Mesothelial cell of epicardium (in vitro differentiated cells): ENCODE measurements at regions not wholly inside any gene's neighbourhood (a gene's known extent, or its start where the extent isn't known, plus 50 kb on each side); places are given as distances from the start of the nearest gene placed in this dataset.

ENCODE experiments used
- DNase-seq, 2 experiments: peaks; one replicate each; pipeline ENCODE4 v3.0.0; 2021; ENCODE audit warnings: low spot score in 2 of 2; ENCODE audit not compliant: unreplicated experiment in 2 of 2
- H3K27ac Mint-ChIP-seq: 2 replicates; pipeline ENCODE4 v1.8.0; 2021; ENCODE audit warnings: mixed read lengths
- H3K27me3 Mint-ChIP-seq: 2 replicates; pipeline ENCODE4 v1.8.0; 2021; ENCODE audit warnings: low read depth, mixed read lengths
- H3K36me3 Mint-ChIP-seq: 2 replicates; pipeline ENCODE4 v1.8.0; 2021; ENCODE audit warnings: mixed read lengths
- H3K4me1 Mint-ChIP-seq: 2 replicates; pipeline ENCODE4 v1.8.0; 2021; ENCODE audit warnings: mixed read lengths
- H3K4me3 Mint-ChIP-seq: 2 replicates; pipeline ENCODE4 v1.8.0; 2021; ENCODE audit warnings: mild to moderate bottlenecking, moderate library complexity, mixed read lengths
- H3K9me3 Mint-ChIP-seq: 2 replicates; pipeline ENCODE4 v1.8.0; 2021; ENCODE audit warnings: mixed read lengths
- CTCF ChIP-seq: fragments of 200-600 bp; sonication (generic); IDR thresholded peaks from one replicate; pipeline ENCODE4 v1.5.0; 2021; ENCODE audit warnings: antibody characterized with exemption; ENCODE audit not compliant: unreplicated experiment

DNA sequence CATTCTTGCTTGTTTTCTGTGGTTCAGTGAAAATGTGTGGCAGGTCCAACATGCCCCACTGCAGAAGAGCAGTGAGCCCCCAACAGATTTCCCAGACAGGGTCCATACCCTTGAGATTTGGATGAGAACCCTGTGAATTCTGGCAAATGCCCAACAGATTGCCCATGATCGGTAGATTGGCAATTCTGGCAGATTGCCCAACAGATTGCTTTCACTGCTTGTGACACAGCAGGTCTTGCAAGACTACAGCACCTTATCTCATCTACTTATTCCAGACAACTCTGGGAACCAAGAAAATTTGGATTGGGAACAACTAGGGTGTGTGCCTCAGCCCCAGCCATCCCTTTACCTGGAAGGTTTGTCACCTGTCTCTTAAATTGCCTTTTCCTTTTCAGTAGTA lies 143.7 kb upstream of the COL1A2 start:
- TF ChIP-seq CTCF = no peak
- Mint-ChIP-seq H3K27me3 (no peaks in the 10 kb centered on the region), H3K4me1 (peaks cover 28% of the 10 kb centered on the region), H3K27ac (no peak overlapping the region), H3K9me3 (no peaks in the 10 kb centered on the region), H3K4me3 (no peak overlapping the region), H3K36me3 (no peaks in the 10 kb centered on the region)
- DNase-seq = no peak

- peaks cover 25% of the 10 kb centered on the region for H3K4me1 Mint-ChIP-seq
- DNase-seq = no peak
- no peaks in the 10 kb centered on the region for H3K36me3 Mint-ChIP-seq
- H3K4me3 Mint-ChIP-seq = no peak overlapping the region
- no peaks in the 10 kb centered on the region for H3K9me3 Mint-ChIP-seq
- no peaks in the 10 kb centered on the region for H3K27me3 Mint-ChIP-seq
- TF ChIP-seq CTCF = no peak
- no peak overlapping the region for H3K27ac Mint-ChIP-seq
Measured at GRCh38 chr7:94252124-94252523, 142.6 kb upstream of the COL1A2 start.

- DNase-seq = no peak
- peaks cover 26% of the 10 kb centered on the region for H3K4me1 Mint-ChIP-seq
- H3K27ac Mint-ChIP-seq = peak overlapping the region; percentile 51
- no peaks in the 10 kb centered on the region for H3K9me3 Mint-ChIP-seq
- no peaks in the 10 kb centered on the region for H3K27me3 Mint-ChIP-seq
- no peaks in the 10 kb centered on the region for H3K36me3 Mint-ChIP-seq
- H3K4me3 Mint-ChIP-seq = no peak overlapping the region
- TF ChIP-seq CTCF = no peak
Measured at GRCh38 chr7:94252971-94253370, 141.7 kb upstream of the COL1A2 start.

DNA sequence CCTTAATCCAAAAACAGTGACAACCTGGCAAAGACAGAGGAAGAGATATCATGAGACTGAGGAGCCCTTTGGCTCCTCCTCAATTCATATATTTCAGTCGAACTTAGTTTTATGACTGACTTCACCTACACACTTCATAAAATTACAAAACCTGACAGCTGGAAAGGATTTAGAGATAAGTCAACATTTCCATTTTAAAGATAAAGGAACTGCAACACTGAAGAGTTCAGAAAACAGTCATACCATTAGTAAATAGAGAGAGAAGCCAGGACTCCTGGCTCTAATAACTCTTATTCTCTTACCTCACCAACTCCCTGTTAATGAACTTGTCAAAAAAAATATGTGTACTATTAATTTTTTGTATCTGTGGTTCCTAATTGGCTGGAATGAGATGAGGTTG lies 141.0 kb upstream of the COL1A2 start:
- no peaks in the 10 kb centered on the region for H3K9me3 Mint-ChIP-seq
- no peak for TF ChIP-seq CTCF
- H3K4me3 Mint-ChIP-seq = no peak overlapping the region
- no peaks in the 10 kb centered on the region for H3K36me3 Mint-ChIP-seq
- peaks cover 26% of the 10 kb centered on the region for H3K4me1 Mint-ChIP-seq
- no peak for DNase-seq
- H3K27ac Mint-ChIP-seq = peak overlapping the region; percentile 51
- H3K27me3 Mint-ChIP-seq = no peaks in the 10 kb centered on the region

GRCh38 chr7:94258418-94259300 lies 136.0 kb upstream of the COL1A2 start:
- TF ChIP-seq CTCF = no peak
- no peaks in the 10 kb centered on the region for H3K9me3 Mint-ChIP-seq
- H3K36me3 Mint-ChIP-seq = no peaks in the 10 kb centered on the region
- H3K4me1 Mint-ChIP-seq = peaks cover 16% of the 10 kb centered on the region
- no peak overlapping the region for H3K4me3 Mint-ChIP-seq
- H3K27me3 Mint-ChIP-seq = no peaks in the 10 kb centered on the region
- DNase-seq = no peak
- peak overlapping the region; percentile 79 for H3K27ac Mint-ChIP-seq
